IMR-90 (cell line): ENCODE measurements at regions not wholly inside any gene's neighbourhood (a gene's known extent, or its start where the extent isn't known, plus 50 kb on each side); places are given as distances from the start of the nearest gene placed in this dataset.

Experiments used
- ATAC-seq: fragments of 200-7000 bp; cut with Tn5 transposase; 2 replicates; pipeline ENCODE4 v1.9.1; 2020; ENCODE audit warnings: low read depth, mild to moderate bottlenecking, moderate library complexity
- BruUV-seq: library from RNA; stranded (reverse); fragments of 400-500 nt; replicated peaks from 2 replicates; lab custom pipeline; 2021; lab: Mats Ljungman, UMichigan
- CTCF ChIA-PET: fragments of 300-600 bp; formaldehyde crosslinking; extraction: SDS; loops from one replicate; lab custom pipeline; 2021; ENCODE audit warnings: antibody characterized with exemption; lab: Yijun Ruan, JAX
- POLR2A ChIA-PET: fragments of 300-600 bp; sonication (Branson Sonifier 250); formaldehyde crosslinking; loops from one replicate; lab custom pipeline; 2022; ENCODE audit warnings: antibody characterized with exemption; ENCODE audit not compliant: unreplicated experiment; lab: Charles Lee
- DNase-seq: peaks from one replicate; pipeline ENCODE4 v3.0.0; 2013
- H2AFZ ChIP-seq: replicated peaks from 2 replicates; pipeline ENCODE3; 2013; ENCODE audit warnings: low read length, mild to moderate bottlenecking; ENCODE audit not compliant: poor library complexity
- H2AK5ac ChIP-seq: 2 replicates; pipeline ENCODE4 v1.6.1; 2013; ENCODE audit warnings: low read depth, low read length, inconsistent platforms
- H2AK9ac ChIP-seq: replicated peaks from 2 replicates; pipeline ENCODE3; 2013; ENCODE audit warnings: mild to moderate bottlenecking, low read depth, low read length, moderate library complexity; ENCODE audit not compliant: poor library complexity
- H2BK120ac ChIP-seq: 2 replicates; pipeline ENCODE4 v1.6.1; 2013; ENCODE audit warnings: low read depth, low read length, inconsistent platforms
- H2BK15ac ChIP-seq: 3 replicates; pipeline ENCODE4 v1.6.1; 2013; ENCODE audit warnings: low read depth, low read length, inconsistent platforms
- H2BK20ac ChIP-seq: 2 replicates; pipeline ENCODE4 v1.6.1; 2013; ENCODE audit warnings: low read depth, mild to moderate bottlenecking, inconsistent platforms, low read length, moderate library complexity
- H2BK5ac ChIP-seq: 2 replicates; pipeline ENCODE4 v1.6.1; 2013; ENCODE audit warnings: mild to moderate bottlenecking, low read depth, low read length, inconsistent platforms; ENCODE audit not compliant: poor library complexity, severe bottlenecking
- H3K14ac ChIP-seq: replicated peaks from 2 replicates; pipeline ENCODE4 v1.6.1; 2013; ENCODE audit warnings: low read depth, low read length, inconsistent platforms
- H3K18ac ChIP-seq: 2 replicates; pipeline ENCODE4 v1.6.1; 2013; ENCODE audit warnings: low read depth, low read length, control low read depth
- H3K23ac ChIP-seq: 2 replicates; pipeline ENCODE4 v1.6.1; 2013; ENCODE audit warnings: low read depth, low read length, inconsistent platforms
- H3K27ac ChIP-seq: 2 replicates; pipeline ENCODE4 v1.5.1; 2013; ENCODE audit warnings: mild to moderate bottlenecking, control low read depth, low read length; ENCODE audit not compliant: insufficient read depth
- H3K27me3 ChIP-seq: 2 replicates; pipeline ENCODE4 v1.6.1; 2013; ENCODE audit warnings: low read length; ENCODE audit not compliant: control insufficient read depth, insufficient read depth
- H3K36me3 ChIP-seq: 2 replicates; pipeline ENCODE4 v1.6.1; 2013; ENCODE audit warnings: low read length, mixed read lengths; ENCODE audit not compliant: control insufficient read depth, insufficient read depth
- H3K4ac ChIP-seq: 2 replicates; pipeline ENCODE4 v1.6.1; 2013; ENCODE audit warnings: low read depth, low read length, inconsistent platforms
- H3K4me1 ChIP-seq: 2 replicates; pipeline ENCODE4 v1.6.1; 2013; ENCODE audit warnings: low read length, mixed read lengths; ENCODE audit not compliant: control insufficient read depth, insufficient read depth
- H3K4me2 ChIP-seq: 2 replicates; pipeline ENCODE4 v1.6.1; 2013; ENCODE audit warnings: low read depth, mild to moderate bottlenecking, control low read depth, low read length, moderate library complexity
- H3K4me3 ChIP-seq: 2 replicates; pipeline ENCODE4 v1.5.1; 2013; ENCODE audit warnings: low read depth, mild to moderate bottlenecking, control low read depth, low read length, moderate library complexity; ENCODE audit not compliant: insufficient read depth
- H3K56ac ChIP-seq: 2 replicates; pipeline ENCODE4 v1.6.1; 2013; ENCODE audit warnings: low read length, inconsistent platforms; ENCODE audit not compliant: insufficient read depth; ENCODE audit errors: extremely low read depth
- H3K79me1 ChIP-seq, 2 experiments: 2 replicates each; pipeline ENCODE4 v1.6.1; 2013; ENCODE audit warnings: low read length in 2 of 2, inconsistent platforms in 1 of 2, low read depth in 1 of 2
- H3K9ac ChIP-seq: 2 replicates; pipeline ENCODE4 v1.6.1; 2013; ENCODE audit warnings: low read depth, low read length, control low read depth
- H3K9me1 ChIP-seq: 2 replicates; pipeline ENCODE4 v1.6.1; 2013; ENCODE audit warnings: low read length, inconsistent platforms; ENCODE audit not compliant: insufficient read depth
- H3K9me3 ChIP-seq: 2 replicates; pipeline ENCODE4 v1.6.1; 2013; ENCODE audit warnings: low read length; ENCODE audit not compliant: control insufficient read depth, insufficient read depth
- H4K20me1 ChIP-seq: 2 replicates; pipeline ENCODE4 v1.6.1; 2013; ENCODE audit warnings: low read length, inconsistent platforms; ENCODE audit not compliant: insufficient read depth
- H4K5ac ChIP-seq: 2 replicates; pipeline ENCODE4 v1.6.1; 2013; ENCODE audit warnings: mild to moderate bottlenecking, low read depth, low read length, control low read depth
- H4K8ac ChIP-seq, 2 experiments: 2 replicates each; pipeline ENCODE4 v1.6.1; 2013; ENCODE audit warnings: low read depth in 2 of 2, low read length in 2 of 2, control low read depth in 1 of 2, inconsistent platforms in 1 of 2
- H4K91ac ChIP-seq: 2 replicates; pipeline ENCODE4 v1.6.1; 2013; ENCODE audit warnings: low read depth, low read length, inconsistent platforms; ENCODE audit not compliant: insufficient read depth
- BHLHE40 ChIP-seq: fragments of 150-350 bp; IDR thresholded peaks from 2 replicates; pipeline ENCODE4 v1.6.1; 2016; ENCODE audit warnings: mild to moderate bottlenecking, low read depth, low read length
- CHD1 ChIP-seq: IDR thresholded peaks from 2 replicates; pipeline ENCODE4 v1.6.1; 2012; ENCODE audit warnings: low read depth, low read length, improper control_type of control experiment
- FOS ChIP-seq: fragments of 150-350 bp; IDR thresholded peaks from 2 replicates; pipeline ENCODE4 v1.6.1; 2016; ENCODE audit warnings: low read depth, low read length
- MAFK ChIP-seq: IDR thresholded peaks from 2 replicates; pipeline ENCODE4 v1.6.1; 2012; ENCODE audit warnings: low read depth, low read length, improper control_type of control experiment
- MAZ ChIP-seq: IDR thresholded peaks from 2 replicates; pipeline ENCODE4 v1.6.1; 2012; ENCODE audit warnings: low read depth, mild to moderate bottlenecking, low read length, improper control_type of control experiment, moderate library complexity, borderline replicate concordance
- NFE2L2 ChIP-seq: fragments of 150-350 bp; IDR thresholded peaks from 2 replicates; pipeline ENCODE4 v1.6.1; 2016; ENCODE audit warnings: low read depth, mild to moderate bottlenecking, low read length
- POLR2A ChIP-seq: IDR thresholded peaks from 2 replicates; pipeline ENCODE4 v1.6.1; 2012; ENCODE audit warnings: mild to moderate bottlenecking, low read depth, low read length
- RAD21 ChIP-seq: IDR thresholded peaks from 2 replicates; pipeline ENCODE4 v1.6.1; 2012; ENCODE audit warnings: low read length, improper control_type of control experiment
- RCOR1 ChIP-seq: IDR thresholded peaks from 2 replicates; pipeline ENCODE4 v1.6.1; 2012; ENCODE audit warnings: mild to moderate bottlenecking, low read length, improper control_type of control experiment; ENCODE audit not compliant: insufficient replicate concordance
- RFX5 ChIP-seq: IDR thresholded peaks from 2 replicates; pipeline ENCODE4 v1.8.0; 2012; ENCODE audit warnings: low read depth, mild to moderate bottlenecking, low read length, moderate library complexity
- SMC3 ChIP-seq: fragments of 150-350 bp; IDR thresholded peaks from 2 replicates; pipeline ENCODE4 v1.6.1; 2016; ENCODE audit warnings: low read depth, mild to moderate bottlenecking, antibody characterized with exemption, low read length, moderate library complexity
- WGBS, 2 experiments: methylation state at CpG; one replicate each; pipeline versions ENCODE4 v1.1.5 to v1.1.7; 2013; ENCODE audit warnings: missing lambda C conversion rate in 2 of 2; ENCODE audit not compliant: insufficient read length in 1 of 2; ENCODE audit errors: extremely low coverage in 2 of 2; 5-methylcytosine and 5-hydroxymethylcytosine counted together
- dilution Hi-C: fragments of 300-500 bp; cut with HindIII; formaldehyde crosslinking; loops from one replicate; pipeline ENCODE4 v1.14.3; 2018; ENCODE audit warnings: low sequenced_read_pairs; ENCODE audit not compliant: unreplicated experiment
- in situ Hi-C: fragments of 300-500 bp; cut with MboI; formaldehyde crosslinking; loops from 3 replicates; pipeline ENCODE4 v1.14.3; 2019; ENCODE audit warnings: low sequenced_read_pairs, inconsistent platforms, mixed read lengths
- intact Hi-C: fragments of 100-400 bp; cut with micrococcal nuclease; formaldehyde crosslinking; loops from 2 replicates; pipeline ENCODE4 v1.10.0; 2022
- TF ChIP-seq, protein P1 (sequence below): conservative IDR thresholded peaks from 2 replicates; pipeline ENCODE4 v1.5.1; 2012; ENCODE audit warnings: mild to moderate bottlenecking, low read depth, low read length, improper control_type of control experiment
- TF ChIP-seq, protein P2 (sequence below): fragments of 150-350 bp; IDR thresholded peaks from 2 replicates; pipeline ENCODE4 v1.6.1; 2017; ENCODE audit warnings: mild to moderate bottlenecking, antibody characterized with exemption, low read length, low read depth
- TF ChIP-seq, protein P3 (sequence below): fragments of 150-350 bp; IDR thresholded peaks from 2 replicates; pipeline ENCODE4 v1.6.1; 2016; ENCODE audit warnings: low read depth, mild to moderate bottlenecking, low read length, moderate library complexity, borderline replicate concordance

DNA sequence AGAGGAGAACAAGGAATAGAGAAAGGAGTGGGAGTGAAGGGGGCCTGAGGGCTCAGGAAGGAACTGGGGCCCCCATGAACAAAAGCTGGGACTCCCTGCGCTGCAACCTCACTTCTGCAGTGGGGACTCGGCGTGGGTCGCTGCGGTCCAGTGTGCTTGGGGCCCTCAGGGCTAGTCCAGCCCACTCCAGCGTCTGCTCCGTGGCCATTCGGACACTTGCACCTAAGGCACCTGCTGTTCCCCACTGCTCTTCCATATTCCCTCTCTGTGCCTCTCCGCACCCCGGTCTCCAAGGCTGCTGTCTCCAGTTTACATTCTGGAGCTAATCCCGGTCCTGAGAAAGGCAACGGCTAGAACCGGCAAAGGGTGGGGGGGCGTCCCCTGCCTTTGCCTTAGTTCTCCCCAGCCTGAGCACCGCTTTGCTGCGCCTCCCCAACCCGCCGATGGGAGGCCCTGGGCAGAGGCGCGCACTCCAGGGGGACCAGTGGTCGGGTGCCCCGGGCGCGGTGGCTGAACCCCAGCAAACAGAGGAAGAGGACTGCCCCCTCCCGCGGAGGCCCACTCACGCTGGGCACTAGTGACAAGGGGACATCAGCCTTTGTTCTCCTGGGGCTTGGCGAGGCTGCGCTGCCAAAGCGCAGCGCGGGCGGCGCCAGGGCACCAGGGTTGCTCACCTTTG, 327.7 kb upstream of the F9 start:
- CTCF ChIA-PET, result no interaction called here
- Histone ChIP-seq H3K14ac (no peak overlapping the region), H2BK120ac (no peak overlapping the region), H4K91ac (no peak overlapping the region), H2BK20ac (no peak overlapping the region), H4K20me1 (no peaks in the 10 kb centered on the region), H3K27ac (no peak overlapping the region), H3K9me3 (no peaks in the 10 kb centered on the region; the same call in 1 of the 2 replicates), H3K23ac (no peak overlapping the region), H2AK5ac (no peak overlapping the region), H3K9me1 (no peaks in the 10 kb centered on the region), H3K56ac (no peak overlapping the region), H3K27me3 (peaks cover 10% of the 10 kb centered on the region; the same call in 1 of the 2 replicates), H2BK5ac (no peak overlapping the region), H3K4me3 (no peak overlapping the region), H2BK15ac (no peak overlapping the region), H3K18ac (no peak overlapping the region), H2AFZ (no peak overlapping the region), H3K79me1 (no peaks in the 10 kb centered on the region), H3K4ac (no peak overlapping the region), H3K4me2 (no peak overlapping the region), H4K8ac (no peak overlapping the region), H3K9ac (no peak overlapping the region), H3K36me3 (no peaks in the 10 kb centered on the region), H2AK9ac (no peak overlapping the region), H3K4me1 (no peaks in the 10 kb centered on the region), H4K5ac (no peak overlapping the region)
- TF ChIP-seq RCOR1 (no peak), FOS (no peak), RAD21 (no peak), MAZ (no peak), CHD1 (no peak), RFX5 (no peak), MAFK (no peak), SMC3 (no peak), POLR2A (no peak), NFE2L2 (no peak), BHLHE40 (no peak)
- TF ChIP-seq, protein P1, sequence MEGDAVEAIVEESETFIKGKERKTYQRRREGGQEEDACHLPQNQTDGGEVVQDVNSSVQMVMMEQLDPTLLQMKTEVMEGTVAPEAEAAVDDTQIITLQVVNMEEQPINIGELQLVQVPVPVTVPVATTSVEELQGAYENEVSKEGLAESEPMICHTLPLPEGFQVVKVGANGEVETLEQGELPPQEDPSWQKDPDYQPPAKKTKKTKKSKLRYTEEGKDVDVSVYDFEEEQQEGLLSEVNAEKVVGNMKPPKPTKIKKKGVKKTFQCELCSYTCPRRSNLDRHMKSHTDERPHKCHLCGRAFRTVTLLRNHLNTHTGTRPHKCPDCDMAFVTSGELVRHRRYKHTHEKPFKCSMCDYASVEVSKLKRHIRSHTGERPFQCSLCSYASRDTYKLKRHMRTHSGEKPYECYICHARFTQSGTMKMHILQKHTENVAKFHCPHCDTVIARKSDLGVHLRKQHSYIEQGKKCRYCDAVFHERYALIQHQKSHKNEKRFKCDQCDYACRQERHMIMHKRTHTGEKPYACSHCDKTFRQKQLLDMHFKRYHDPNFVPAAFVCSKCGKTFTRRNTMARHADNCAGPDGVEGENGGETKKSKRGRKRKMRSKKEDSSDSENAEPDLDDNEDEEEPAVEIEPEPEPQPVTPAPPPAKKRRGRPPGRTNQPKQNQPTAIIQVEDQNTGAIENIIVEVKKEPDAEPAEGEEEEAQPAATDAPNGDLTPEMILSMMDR, result no peak
- TF ChIP-seq, protein P2, sequence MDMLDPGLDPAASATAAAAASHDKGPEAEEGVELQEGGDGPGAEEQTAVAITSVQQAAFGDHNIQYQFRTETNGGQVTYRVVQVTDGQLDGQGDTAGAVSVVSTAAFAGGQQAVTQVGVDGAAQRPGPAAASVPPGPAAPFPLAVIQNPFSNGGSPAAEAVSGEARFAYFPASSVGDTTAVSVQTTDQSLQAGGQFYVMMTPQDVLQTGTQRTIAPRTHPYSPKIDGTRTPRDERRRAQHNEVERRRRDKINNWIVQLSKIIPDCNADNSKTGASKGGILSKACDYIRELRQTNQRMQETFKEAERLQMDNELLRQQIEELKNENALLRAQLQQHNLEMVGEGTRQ, result no peak
- TF ChIP-seq, protein P3, sequence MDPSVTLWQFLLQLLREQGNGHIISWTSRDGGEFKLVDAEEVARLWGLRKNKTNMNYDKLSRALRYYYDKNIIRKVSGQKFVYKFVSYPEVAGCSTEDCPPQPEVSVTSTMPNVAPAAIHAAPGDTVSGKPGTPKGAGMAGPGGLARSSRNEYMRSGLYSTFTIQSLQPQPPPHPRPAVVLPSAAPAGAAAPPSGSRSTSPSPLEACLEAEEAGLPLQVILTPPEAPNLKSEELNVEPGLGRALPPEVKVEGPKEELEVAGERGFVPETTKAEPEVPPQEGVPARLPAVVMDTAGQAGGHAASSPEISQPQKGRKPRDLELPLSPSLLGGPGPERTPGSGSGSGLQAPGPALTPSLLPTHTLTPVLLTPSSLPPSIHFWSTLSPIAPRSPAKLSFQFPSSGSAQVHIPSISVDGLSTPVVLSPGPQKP, result no peak
- no peak for ATAC-seq
- WGBS, 2 experiments, result 36% methylated on average over 5 of the region's 34 CpGs; no CpG with 5 or more reads in 1 of the 2 experiments
- no peak for DNase-seq
- intact Hi-C loops, result no loop called here
- dilution Hi-C loops, result no loop called here
- no TSS peak for BruUV-seq
- POLR2A ChIA-PET, result no interaction called here
- in situ Hi-C loops, result no loop called here
